ENCODE measurements at regions not wholly inside any gene's neighbourhood (a gene's known extent, or its start where the extent isn't known, plus 50 kb on each side); places are given as distances from the start of the nearest gene placed in this dataset.

- no peak overlapping the region for H3K27ac ChIP-seq
- intact Hi-C loops (cut with DNase I): loop anchor here in 2 of 10 donors (5.0 kb wide), 1 partner anchor 394 kb away; no protein-coding TSS in a partner anchor
- peak in 1 of 4 donors; percentile 7 for ATAC-seq
Measured at GRCh38 chr13:111461445-111462149, 141.2 kb downstream of the TEX29 start.

DNA sequence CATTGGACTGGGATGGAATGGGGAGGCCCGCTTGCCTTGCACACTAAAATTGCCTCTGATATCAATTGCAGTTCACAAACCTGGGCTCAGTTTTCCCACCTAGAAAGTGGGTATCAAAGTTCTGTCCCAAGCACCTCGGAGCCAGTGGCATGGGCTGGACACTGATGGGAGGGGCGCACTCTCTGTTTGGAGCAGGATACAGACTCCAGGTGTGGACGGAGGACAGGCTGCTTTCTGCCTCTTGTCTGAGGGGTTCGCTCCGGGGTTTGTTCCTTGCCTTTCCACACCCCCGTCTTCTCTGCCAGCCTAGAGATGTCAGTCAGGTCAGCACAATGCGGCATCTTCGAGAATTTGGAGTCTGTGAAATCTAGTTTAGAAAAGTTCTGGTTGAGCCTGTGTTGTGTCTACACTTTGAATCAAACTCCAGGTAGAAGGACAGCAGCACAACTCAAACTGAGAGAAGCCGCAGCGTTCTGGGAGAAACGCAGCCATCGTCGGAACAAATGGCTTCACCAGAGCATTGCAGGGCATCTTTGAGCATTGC, 141.9 kb downstream of the TEX29 start:
- intact Hi-C loops (cut with DNase I): loop anchor here in 2 of 10 donors (5.0 kb wide), 1 partner anchor 395 kb away; no protein-coding TSS in a partner anchor
- H3K27me3 ChIP-seq: peaks cover 0 to 45% (median 11%) of the 10 kb centered on the region in 9 donors
- whole genome bisulfite sequencing, 4 donors: 78 to 84% (median 82%) methylated on average over 14 of the region's 14 CpGs
- H3K4me3 ChIP-seq: no peak overlapping the region
- no peak for DNase-seq
- no peak overlapping the region for H3K27ac ChIP-seq
- ATAC-seq: no peak
- H3K36me3 ChIP-seq: no peaks in the 10 kb centered on the region
- H3K9me3 ChIP-seq: peaks cover 0 to 6% (median 0%) of the 10 kb centered on the region in 12 donors
- no peak for TF ChIP-seq POLR2A (IDR thresholded peaks at IDR 0.05)
- no peaks in the 10 kb centered on the region for H3K4me1 ChIP-seq

More at GRCh38 chr13:111461445-111462149, 141.2 kb downstream of the TEX29 start:
- Histone ChIP-seq H3K36me3 (no peaks in the 10 kb centered on the region), H3K4me3 (no peak overlapping the region), H3K4me1 (no peaks in the 10 kb centered on the region), H3K27me3 (peaks cover 0 to 42% (median 11%) of the 10 kb centered on the region in 9 donors), H3K9me3 (peaks cover 0 to 5% (median 0%) of the 10 kb centered on the region in 12 donors)
- peak in 1 of 5 donors; percentile 18 for DNase-seq
- TF ChIP-seq POLR2A (IDR thresholded peaks at IDR 0.05): no peak
- TF ChIP-seq CTCF (IDR thresholded peaks at IDR 0.05): no peak
- 47 to 59% (median 52%) methylated on average over 11 to 15 of the region's 15 CpGs for WGBS, 4 donors

- ATAC-seq: no peak
- peaks cover 0 to 46% (median 11%) of the 10 kb centered on the region in 9 donors for H3K27me3 ChIP-seq
- intact Hi-C loops (cut with DNase I): loop anchor here in 2 of 10 donors (5.0 kb wide), 1 partner anchor 396 kb away; no protein-coding TSS in a partner anchor
- peaks cover 0 to 6% (median 0%) of the 10 kb centered on the region in 12 donors for H3K9me3 ChIP-seq
- WGBS, 4 donors: 81 to 90% (median 85%) methylated on average over 6 of the region's 6 CpGs
- no peak for DNase-seq
- no peaks in the 10 kb centered on the region for H3K4me1 ChIP-seq
- H3K36me3 ChIP-seq: no peaks in the 10 kb centered on the region
- TF ChIP-seq POLR2A (IDR thresholded peaks at IDR 0.05) (no peak), CTCF (IDR thresholded peaks at IDR 0.05) (no peak)
- no peak overlapping the region for H3K4me3 ChIP-seq
- no peak overlapping the region for H3K27ac ChIP-seq
Measured at GRCh38 chr13:111462944-111463343, 142.5 kb downstream of the TEX29 start.

- peaks cover 0 to 6% (median 0%) of the 10 kb centered on the region in 12 donors for H3K9me3 ChIP-seq
- peak in 1 of 4 donors; percentile 27 for ATAC-seq
- H3K27ac ChIP-seq: no peak overlapping the region
- DNase-seq: no peak
- 71 to 81% (median 78%) methylated on average over 7 of the region's 7 CpGs for WGBS, 4 donors
- intact Hi-C loops (cut with DNase I): no loop called here
- H3K36me3 ChIP-seq: no peaks in the 10 kb centered on the region
- H3K27me3 ChIP-seq: peaks cover 0 to 52% (median 5%) of the 10 kb centered on the region in 9 donors
- H3K4me1 ChIP-seq: no peaks in the 10 kb centered on the region
- no peak overlapping the region for H3K4me3 ChIP-seq
- TF ChIP-seq POLR2A (IDR thresholded peaks at IDR 0.05): no peak
- no peak for TF ChIP-seq CTCF (IDR thresholded peaks at IDR 0.05)
Measured at GRCh38 chr13:111467111-111467890, 146.9 kb downstream of the TEX29 start.
